ENCODE measurements at regions not wholly inside any gene's neighbourhood (a gene's known extent, or its start where the extent isn't known, plus 50 kb on each side); places are given as distances from the start of the nearest gene placed in this dataset.

GRCh38 chr18:995629-996028, 91.0 kb downstream of the ADCYAP1 start:
- H3K36me3 ChIP-seq (replicated peaks; ENCODE audit: insufficient read depth, low read length) = no peaks in the 10 kb centered on the region
- H4K20me1 ChIP-seq (ENCODE audit: insufficient read depth, low read length) = no peaks in the 10 kb centered on the region
- TF ChIP-seq CTCF (IDR thresholded peaks at IDR 0.05; ENCODE audit: low read length) (no peak), EZH2phosphoT487 (IDR thresholded peaks at IDR 0.05; ENCODE audit: low read length) (no peak), EZH2 (optimal IDR thresholded peaks at IDR 0.05; ENCODE audit: low read depth, low read length) (no peak)
- H3K9me2 ChIP-seq (replicated peaks; ENCODE audit: insufficient read depth, low read length) = no peaks in the 10 kb centered on the region
- H3K9ac ChIP-seq (ENCODE audit: low read length) = no peak overlapping the region
- H3K9me3 ChIP-seq (replicated peaks; ENCODE audit: insufficient read depth, low read length) = no peaks in the 10 kb centered on the region
- no peak overlapping the region for H3K27ac ChIP-seq (ENCODE audit: low read length)
- H3K79me2 ChIP-seq (ENCODE audit: low read length) = no peaks in the 10 kb centered on the region
- no peaks in the 10 kb centered on the region for H3K4me1 ChIP-seq (ENCODE audit: low read length)
- no peaks in the 10 kb centered on the region for H3F3A ChIP-seq (ENCODE audit: insufficient read depth, low read length)
- H3K4me2 ChIP-seq (ENCODE audit: low read depth, low read length) = no peak overlapping the region
- no peak for DNase-seq
- H3K27me3 ChIP-seq (replicated peaks; ENCODE audit: insufficient read depth, low read length) = no peaks in the 10 kb centered on the region
- H3K4me3 ChIP-seq (ENCODE audit: low read length) = no peak overlapping the region
- H2AFZ ChIP-seq (ENCODE audit: low read length) = no peak overlapping the region

- Histone ChIP-seq H3K9ac (ENCODE audit: low read length) (no peak overlapping the region), H3K9me2 (replicated peaks; ENCODE audit: insufficient read depth, low read length) (no peaks in the 10 kb centered on the region), H3K79me2 (ENCODE audit: low read length) (no peaks in the 10 kb centered on the region), H3K4me3 (ENCODE audit: low read length) (no peak overlapping the region), H3K4me2 (ENCODE audit: low read depth, low read length) (no peak overlapping the region), H3K9me3 (replicated peaks; ENCODE audit: insufficient read depth, low read length) (no peaks in the 10 kb centered on the region), H2AFZ (ENCODE audit: low read length) (no peak overlapping the region), H3K36me3 (replicated peaks; ENCODE audit: insufficient read depth, low read length) (no peaks in the 10 kb centered on the region), H4K20me1 (ENCODE audit: insufficient read depth, low read length) (no peaks in the 10 kb centered on the region), H3F3A (ENCODE audit: insufficient read depth, low read length) (no peaks in the 10 kb centered on the region), H3K27me3 (replicated peaks; ENCODE audit: insufficient read depth, low read length) (no peaks in the 10 kb centered on the region), H3K4me1 (ENCODE audit: low read length) (no peaks in the 10 kb centered on the region), H3K27ac (ENCODE audit: low read length) (no peak overlapping the region)
- DNase-seq = no peak
- TF ChIP-seq EZH2 (optimal IDR thresholded peaks at IDR 0.05; ENCODE audit: low read depth, low read length) (no peak), EZH2phosphoT487 (IDR thresholded peaks at IDR 0.05; ENCODE audit: low read length) (no peak), CTCF (IDR thresholded peaks at IDR 0.05; ENCODE audit: low read length) (no peak)
Measured at GRCh38 chr18:997499-997898, 92.8 kb downstream of the ADCYAP1 start.

GRCh38 chr18:998936-999335, 94.3 kb downstream of the ADCYAP1 start:
- Histone ChIP-seq H3K27me3 (replicated peaks; ENCODE audit: insufficient read depth, low read length) (no peaks in the 10 kb centered on the region), H3K79me2 (ENCODE audit: low read length) (no peaks in the 10 kb centered on the region), H3K4me2 (ENCODE audit: low read depth, low read length) (no peak overlapping the region), H3K9ac (ENCODE audit: low read length) (no peak overlapping the region), H3K9me2 (replicated peaks; ENCODE audit: insufficient read depth, low read length) (no peaks in the 10 kb centered on the region), H3K27ac (ENCODE audit: low read length) (no peak overlapping the region), H3K9me3 (replicated peaks; ENCODE audit: insufficient read depth, low read length) (no peaks in the 10 kb centered on the region), H4K20me1 (ENCODE audit: insufficient read depth, low read length) (no peaks in the 10 kb centered on the region), H3K36me3 (replicated peaks; ENCODE audit: insufficient read depth, low read length) (no peaks in the 10 kb centered on the region), H2AFZ (ENCODE audit: low read length) (no peak overlapping the region), H3F3A (ENCODE audit: insufficient read depth, low read length) (no peaks in the 10 kb centered on the region), H3K4me1 (ENCODE audit: low read length) (no peaks in the 10 kb centered on the region), H3K4me3 (ENCODE audit: low read length) (no peak overlapping the region)
- no peak for TF ChIP-seq EZH2phosphoT487 (IDR thresholded peaks at IDR 0.05; ENCODE audit: low read length)
- no peak for TF ChIP-seq EZH2 (optimal IDR thresholded peaks at IDR 0.05; ENCODE audit: low read depth, low read length)
- no peak for TF ChIP-seq CTCF (IDR thresholded peaks at IDR 0.05; ENCODE audit: low read length)
- no peak for DNase-seq
